ENCODE measurements at regions not wholly inside any gene's neighbourhood (a gene's known extent, or its start where the extent isn't known, plus 50 kb on each side); places are given as distances from the start of the nearest gene placed in this dataset.

DNA sequence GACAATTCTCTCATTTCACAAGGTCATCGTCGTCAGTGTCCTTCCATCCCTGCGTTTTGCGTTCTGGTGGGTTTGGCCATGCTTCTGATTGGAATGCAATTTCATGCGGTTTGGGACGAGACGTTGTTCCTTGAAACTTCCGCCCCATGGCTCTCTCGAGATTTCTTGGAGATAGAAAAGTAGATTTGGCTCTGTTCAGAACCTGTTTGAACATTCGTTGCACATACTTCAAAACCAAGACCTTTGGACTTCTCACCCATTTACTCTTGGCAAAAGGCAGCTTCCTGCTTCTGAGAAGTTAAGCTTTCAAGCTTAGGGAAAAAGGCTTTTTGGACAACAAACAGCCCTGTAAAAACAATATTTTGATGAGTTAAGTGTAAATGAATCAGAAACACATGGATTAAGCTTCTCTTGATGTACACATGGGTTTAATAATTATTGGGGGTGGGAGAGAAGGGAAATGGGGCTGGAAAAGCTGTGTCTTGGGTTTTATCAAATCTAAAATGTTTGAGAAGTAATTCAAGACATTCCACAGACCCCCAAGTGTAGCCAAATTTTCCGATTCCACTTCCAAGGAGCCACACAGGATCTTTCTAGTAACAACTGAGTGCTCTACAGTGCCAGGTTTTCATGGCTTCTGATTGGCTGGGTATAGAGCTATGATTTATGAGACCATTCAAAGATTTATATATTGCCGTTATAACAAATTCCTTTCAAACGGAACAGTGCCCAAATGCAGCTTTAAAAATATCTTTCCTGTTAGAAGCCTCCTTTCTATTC is 467.2 kb downstream of the MED13L start:
- no peak for TF ChIP-seq EZH2 (IDR thresholded peaks at IDR 0.05; ENCODE audit: insufficient read depth, poor library complexity, severe bottlenecking)
- TF ChIP-seq EZH2phosphoT487 (IDR thresholded peaks at IDR 0.05; ENCODE audit: insufficient read depth, low read depth) = no peak

All from GM23248 (cell line).